Colonic mucosa (tissue), 4 donors: ENCODE measurements at regions not wholly inside any gene's neighbourhood (a gene's known extent, or its start where the extent isn't known, plus 50 kb on each side); places are given as distances from the start of the nearest gene placed in this dataset.
"Not testable (repeated sequence)": the region's sequence is repeated elsewhere in the genome, so short reads cannot be mapped to it uniquely, and the experiment has no call there.

Experiments
- DNase-seq: peaks from one replicate; pipeline ENCODE4 v3.0.0-alpha.2; 2020
- H3K27ac ChIP-seq: fragments of 200-600 bp; one replicate; pipeline ENCODE4 v1.8.0; 2021
- H3K27me3 ChIP-seq: fragments of 200-600 bp; one replicate; pipeline ENCODE4 v1.8.0; 2021
- H3K36me3 ChIP-seq: fragments of 200-600 bp; one replicate; pipeline ENCODE4 v1.8.0; 2021
- H3K4me1 ChIP-seq: fragments of 200-600 bp; one replicate; pipeline ENCODE4 v1.8.0; 2021; ENCODE audit warnings: mild to moderate bottlenecking
- H3K4me3 ChIP-seq: fragments of 200-600 bp; one replicate; pipeline ENCODE4 v1.8.0; 2021
- H3K9ac ChIP-seq, 2 donors: one replicate each; pipeline ENCODE4 v1.7.0; 2013; ENCODE audit warnings: control low read depth in 2 of 2, low read depth in 2 of 2, low read length in 2 of 2
- H3K9me3 ChIP-seq: fragments of 200-600 bp; one replicate; pipeline ENCODE4 v1.8.0; 2021
- CTCF ChIP-seq: fragments of 200-600 bp; IDR thresholded peaks from one replicate; pipeline ENCODE4 v1.8.0; 2022; ENCODE audit warnings: antibody characterized with exemption, mild to moderate bottlenecking
- intact Hi-C: fragments of 100-400 bp; cut with DNase I; formaldehyde crosslinking; loops from one replicate; pipeline ENCODE4 v1.14.1; 2022
- donor health status: healthy.
- donor health status: DM: no; HTN: no; CAD: no.
- donor health status: DM: no; HTN: no; CAD: no.

DNA sequence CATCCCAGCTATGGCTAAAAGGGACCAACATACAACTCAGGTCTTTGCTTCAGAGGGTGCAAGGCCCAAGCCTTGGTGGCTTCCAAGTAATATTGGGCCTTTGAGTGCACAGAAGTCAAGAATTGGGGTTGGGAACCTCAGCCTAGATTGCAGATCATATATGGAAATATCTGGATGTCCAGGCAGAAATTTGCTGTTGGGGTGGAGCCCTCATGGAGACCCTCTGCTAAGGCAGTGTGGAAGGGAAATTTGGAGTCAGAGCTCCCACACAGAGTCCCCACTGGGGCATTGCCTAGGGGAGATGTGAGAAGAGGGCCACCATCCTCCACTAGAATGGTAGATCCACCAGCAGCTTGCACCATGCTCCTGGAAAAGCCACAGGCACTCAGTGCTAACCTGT lies 123.5 kb downstream of the PRL start:
- TF ChIP-seq CTCF: no peak
- no peak overlapping the region for H3K27ac ChIP-seq
- no peaks in the 10 kb centered on the region for H3K4me1 ChIP-seq
- H3K27me3 ChIP-seq: no peaks in the 10 kb centered on the region
- no peak for DNase-seq
- H3K9ac ChIP-seq: no peak overlapping the region
- H3K36me3 ChIP-seq: no peaks in the 10 kb centered on the region
- H3K4me3 ChIP-seq: no peak overlapping the region
- H3K9me3 ChIP-seq: no peaks in the 10 kb centered on the region
- intact Hi-C loops: no loop called here

GRCh38 chr6:22180250-22180649 lies 116.6 kb downstream of the PRL start:
- intact Hi-C loops, H3K9me3 ChIP-seq, H3K4me1 ChIP-seq, H3K27ac ChIP-seq, H3K4me3 ChIP-seq, H3K36me3 ChIP-seq, DNase-seq, H3K9ac ChIP-seq, H3K27me3 ChIP-seq: not testable (repeated sequence)

DNA sequence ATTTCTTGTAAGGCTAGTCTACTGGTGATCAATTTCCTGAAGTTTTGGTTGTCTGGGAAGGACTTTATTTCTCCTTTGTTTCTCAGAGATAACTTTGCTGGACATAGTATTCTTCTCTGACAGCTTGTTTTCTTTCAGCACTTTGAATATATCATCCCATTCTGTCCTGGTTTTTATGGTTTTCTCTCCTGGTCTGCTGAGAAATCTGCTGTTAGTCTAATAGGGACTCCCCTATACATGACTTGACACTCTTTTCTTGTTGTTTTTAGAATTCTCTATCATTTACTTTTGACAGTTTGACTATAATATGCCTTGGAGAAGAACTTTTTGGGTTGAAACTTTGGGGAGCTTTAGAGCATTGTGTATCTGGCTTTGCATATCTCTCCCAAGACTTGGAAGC lies 112.5 kb downstream of the PRL start:
- intact Hi-C loops: no loop called here
- Histone ChIP-seq H3K9ac (no peak overlapping the region), H3K27ac (no peak overlapping the region), H3K4me1 (no peaks in the 10 kb centered on the region), H3K27me3 (no peaks in the 10 kb centered on the region), H3K36me3 (no peaks in the 10 kb centered on the region), H3K4me3 (no peak overlapping the region), H3K9me3 (no peaks in the 10 kb centered on the region)
- TF ChIP-seq CTCF: no peak
- DNase-seq: no peak

- Histone ChIP-seq H3K9me3 (no peaks in the 10 kb centered on the region), H3K27ac (no peak overlapping the region), H3K9ac (no peak overlapping the region), H3K4me1 (no peaks in the 10 kb centered on the region), H3K27me3 (no peaks in the 10 kb centered on the region), H3K4me3 (no peak overlapping the region), H3K36me3 (no peaks in the 10 kb centered on the region)
- intact Hi-C loops: no loop called here
- no peak for DNase-seq
- no peak for TF ChIP-seq CTCF
These were observed 106.9 kb downstream of the PRL start for GRCh38 chr6:22189946-22190345.

DNA sequence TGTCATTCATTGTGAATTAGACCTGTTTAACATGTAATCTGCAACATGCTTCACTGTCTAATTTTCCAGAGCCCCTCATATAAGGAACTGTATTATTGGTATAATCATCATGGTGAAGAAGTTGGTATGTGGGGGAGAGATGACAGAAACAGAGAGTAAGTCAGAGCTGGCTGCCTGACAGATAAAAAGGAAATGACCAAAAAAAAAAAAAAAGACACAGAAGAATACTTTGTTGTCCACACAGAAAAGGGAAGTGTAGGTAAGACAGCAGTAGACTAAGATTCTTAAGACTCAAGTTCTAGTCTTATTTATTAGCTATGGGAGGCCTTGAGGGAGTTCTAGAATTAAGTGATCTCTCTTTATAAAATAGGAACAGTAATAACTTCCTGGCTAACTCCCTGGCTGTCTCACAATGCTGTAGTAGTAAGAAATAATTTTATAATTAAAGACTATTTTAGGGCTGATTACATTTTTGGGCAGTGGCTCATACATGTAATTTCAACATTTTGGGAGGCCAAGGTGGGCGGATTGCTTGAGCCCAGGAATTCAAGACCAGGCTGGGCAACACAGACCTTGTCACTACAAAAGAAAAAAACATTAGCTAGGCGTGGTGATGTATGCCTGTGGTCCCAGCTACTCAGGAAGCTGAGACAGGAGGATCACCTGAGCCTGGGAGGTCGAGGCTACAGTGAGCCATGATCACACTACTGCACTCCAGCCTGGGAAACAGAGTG lies 102.5 kb downstream of the PRL start:
- Histone ChIP-seq H3K27me3 (no peaks in the 10 kb centered on the region), H3K4me3 (no peak overlapping the region), H3K9ac (no peak overlapping the region), H3K4me1 (no peaks in the 10 kb centered on the region), H3K36me3 (no peaks in the 10 kb centered on the region), H3K27ac (no peak overlapping the region), H3K9me3 (no peaks in the 10 kb centered on the region)
- DNase-seq: no peak
- intact Hi-C loops: no loop called here
- no peak for TF ChIP-seq CTCF

DNA sequence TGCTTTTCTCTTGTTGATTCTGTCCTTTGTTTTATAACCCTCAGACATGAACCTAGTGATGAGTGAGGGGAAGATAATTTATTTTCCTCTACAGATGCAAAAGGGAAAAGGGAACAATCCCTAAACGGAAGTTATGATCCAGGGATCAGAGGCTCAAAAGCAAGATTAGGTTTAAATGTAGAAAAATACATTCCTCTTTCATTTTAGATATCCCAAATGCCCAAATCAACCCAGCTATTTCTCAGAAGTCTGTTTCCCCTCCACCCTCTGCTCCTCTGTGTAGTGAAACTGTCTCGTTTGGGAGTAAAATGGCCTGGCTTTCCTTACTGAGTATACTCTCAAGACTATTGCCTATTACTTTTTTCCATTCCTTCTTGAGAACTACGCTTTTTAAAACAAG lies 97.1 kb downstream of the PRL start:
- Histone ChIP-seq H3K9me3 (no peaks in the 10 kb centered on the region), H3K4me1 (no peaks in the 10 kb centered on the region), H3K27ac (no peak overlapping the region), H3K36me3 (no peaks in the 10 kb centered on the region), H3K9ac (no peak overlapping the region), H3K27me3 (no peaks in the 10 kb centered on the region), H3K4me3 (no peak overlapping the region)
- intact Hi-C loops: no loop called here
- no peak for DNase-seq
- TF ChIP-seq CTCF: no peak
